HEK293 (cell line): ENCODE measurements at regions not wholly inside any gene's neighbourhood (a gene's known extent, or its start where the extent isn't known, plus 50 kb on each side); places are given as distances from the start of the nearest gene placed in this dataset.

ENCODE experiments used
- GLIS2 ChIP-seq: fragments of 450-650 bp; formaldehyde crosslinking; IDR thresholded peaks from 2 replicates; pipeline ENCODE4 v1.5.1; 2016; ENCODE audit warnings: missing biosample characterization, missing genetic modification characterization
- ZFP37 ChIP-seq: fragments of 450-650 bp; formaldehyde crosslinking; IDR thresholded peaks from 2 replicates; pipeline ENCODE4 v1.5.1; 2016; ENCODE audit warnings: missing biosample characterization, missing genetic modification characterization
- ZNF221 ChIP-seq: fragments of 450-650 bp; formaldehyde crosslinking; IDR thresholded peaks from 2 replicates; pipeline ENCODE4 v1.5.1; 2017; ENCODE audit warnings: missing biosample characterization, missing genetic modification characterization, borderline replicate concordance
- ZNF23 ChIP-seq: fragments of 450-650 bp; formaldehyde crosslinking; IDR thresholded peaks from 2 replicates; pipeline ENCODE4 v1.5.1; 2016; ENCODE audit warnings: missing biosample characterization, missing genetic modification characterization, borderline replicate concordance
- ZNF747 ChIP-seq: fragments of 450-650 bp; formaldehyde crosslinking; IDR thresholded peaks from 2 replicates; pipeline ENCODE4 v1.5.1; 2016; ENCODE audit warnings: missing biosample characterization, missing genetic modification characterization
- ZNF768 ChIP-seq: fragments of 450-650 bp; formaldehyde crosslinking; IDR thresholded peaks from 2 replicates; pipeline ENCODE4 v1.5.1; 2018; ENCODE audit warnings: missing biosample characterization, mild to moderate bottlenecking, missing genetic modification characterization
- ZNF776 ChIP-seq: fragments of 450-650 bp; formaldehyde crosslinking; IDR thresholded peaks from 2 replicates; pipeline ENCODE4 v1.5.0; 2017; ENCODE audit warnings: missing biosample characterization, missing genetic modification characterization, borderline replicate concordance
- TF ChIP-seq, protein P1 (sequence below): fragments of 450-650 bp; formaldehyde crosslinking; IDR thresholded peaks from 2 replicates; pipeline ENCODE4 v1.5.1; 2016; ENCODE audit warnings: missing biosample characterization, missing genetic modification characterization
- TF ChIP-seq, protein P2 (sequence below): fragments of 450-650 bp; formaldehyde crosslinking; IDR thresholded peaks from 2 replicates; pipeline ENCODE4 v1.5.1; 2016; ENCODE audit warnings: missing biosample characterization, missing genetic modification characterization

DNA sequence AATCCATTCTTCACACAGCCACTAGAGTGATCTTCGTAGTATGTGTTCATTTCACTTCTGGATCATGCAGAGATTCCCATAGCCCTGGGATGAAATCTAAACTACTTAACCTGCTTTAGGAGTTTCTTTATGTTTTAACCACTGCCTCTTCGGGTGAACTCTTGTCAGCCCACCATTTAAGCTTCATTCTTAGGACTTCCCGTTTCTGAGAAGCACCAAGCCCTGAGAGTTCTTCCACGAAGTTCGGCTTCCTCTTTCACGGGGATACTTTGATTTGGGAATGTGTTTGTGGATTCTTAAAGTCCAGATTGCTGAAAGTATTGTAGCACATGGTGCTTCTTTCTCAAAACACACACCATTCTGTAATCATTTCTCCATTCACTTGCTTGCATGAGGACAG lies 205.0 kb downstream of the UBE2E3 start:
- TF ChIP-seq, protein P1, sequence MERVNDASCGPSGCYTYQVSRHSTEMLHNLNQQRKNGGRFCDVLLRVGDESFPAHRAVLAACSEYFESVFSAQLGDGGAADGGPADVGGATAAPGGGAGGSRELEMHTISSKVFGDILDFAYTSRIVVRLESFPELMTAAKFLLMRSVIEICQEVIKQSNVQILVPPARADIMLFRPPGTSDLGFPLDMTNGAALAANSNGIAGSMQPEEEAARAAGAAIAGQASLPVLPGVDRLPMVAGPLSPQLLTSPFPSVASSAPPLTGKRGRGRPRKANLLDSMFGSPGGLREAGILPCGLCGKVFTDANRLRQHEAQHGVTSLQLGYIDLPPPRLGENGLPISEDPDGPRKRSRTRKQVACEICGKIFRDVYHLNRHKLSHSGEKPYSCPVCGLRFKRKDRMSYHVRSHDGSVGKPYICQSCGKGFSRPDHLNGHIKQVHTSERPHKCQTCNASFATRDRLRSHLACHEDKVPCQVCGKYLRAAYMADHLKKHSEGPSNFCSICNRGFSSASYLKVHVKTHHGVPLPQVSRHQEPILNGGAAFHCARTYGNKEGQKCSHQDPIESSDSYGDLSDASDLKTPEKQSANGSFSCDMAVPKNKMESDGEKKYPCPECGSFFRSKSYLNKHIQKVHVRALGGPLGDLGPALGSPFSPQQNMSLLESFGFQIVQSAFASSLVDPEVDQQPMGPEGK (tag by site-specific recombination), result no peak
- TF ChIP-seq ZNF776 (tag by site-specific recombination) (no peak), GLIS2 (tag by site-specific recombination) (no peak), ZNF747 (no peak), ZNF221 (tag by site-specific recombination) (no peak), ZNF768 (tag by site-specific recombination) (no peak), ZFP37 (no peak), ZNF23 (tag by site-specific recombination) (no peak)
- TF ChIP-seq, protein P2, sequence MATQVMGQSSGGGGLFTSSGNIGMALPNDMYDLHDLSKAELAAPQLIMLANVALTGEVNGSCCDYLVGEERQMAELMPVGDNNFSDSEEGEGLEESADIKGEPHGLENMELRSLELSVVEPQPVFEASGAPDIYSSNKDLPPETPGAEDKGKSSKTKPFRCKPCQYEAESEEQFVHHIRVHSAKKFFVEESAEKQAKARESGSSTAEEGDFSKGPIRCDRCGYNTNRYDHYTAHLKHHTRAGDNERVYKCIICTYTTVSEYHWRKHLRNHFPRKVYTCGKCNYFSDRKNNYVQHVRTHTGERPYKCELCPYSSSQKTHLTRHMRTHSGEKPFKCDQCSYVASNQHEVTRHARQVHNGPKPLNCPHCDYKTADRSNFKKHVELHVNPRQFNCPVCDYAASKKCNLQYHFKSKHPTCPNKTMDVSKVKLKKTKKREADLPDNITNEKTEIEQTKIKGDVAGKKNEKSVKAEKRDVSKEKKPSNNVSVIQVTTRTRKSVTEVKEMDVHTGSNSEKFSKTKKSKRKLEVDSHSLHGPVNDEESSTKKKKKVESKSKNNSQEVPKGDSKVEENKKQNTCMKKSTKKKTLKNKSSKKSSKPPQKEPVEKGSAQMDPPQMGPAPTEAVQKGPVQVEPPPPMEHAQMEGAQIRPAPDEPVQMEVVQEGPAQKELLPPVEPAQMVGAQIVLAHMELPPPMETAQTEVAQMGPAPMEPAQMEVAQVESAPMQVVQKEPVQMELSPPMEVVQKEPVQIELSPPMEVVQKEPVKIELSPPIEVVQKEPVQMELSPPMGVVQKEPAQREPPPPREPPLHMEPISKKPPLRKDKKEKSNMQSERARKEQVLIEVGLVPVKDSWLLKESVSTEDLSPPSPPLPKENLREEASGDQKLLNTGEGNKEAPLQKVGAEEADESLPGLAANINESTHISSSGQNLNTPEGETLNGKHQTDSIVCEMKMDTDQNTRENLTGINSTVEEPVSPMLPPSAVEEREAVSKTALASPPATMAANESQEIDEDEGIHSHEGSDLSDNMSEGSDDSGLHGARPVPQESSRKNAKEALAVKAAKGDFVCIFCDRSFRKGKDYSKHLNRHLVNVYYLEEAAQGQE, result no peak
